ENCODE measurements at regions not wholly inside any gene's neighbourhood (a gene's known extent, or its start where the extent isn't known, plus 50 kb on each side); places are given as distances from the start of the nearest gene placed in this dataset.

DNA sequence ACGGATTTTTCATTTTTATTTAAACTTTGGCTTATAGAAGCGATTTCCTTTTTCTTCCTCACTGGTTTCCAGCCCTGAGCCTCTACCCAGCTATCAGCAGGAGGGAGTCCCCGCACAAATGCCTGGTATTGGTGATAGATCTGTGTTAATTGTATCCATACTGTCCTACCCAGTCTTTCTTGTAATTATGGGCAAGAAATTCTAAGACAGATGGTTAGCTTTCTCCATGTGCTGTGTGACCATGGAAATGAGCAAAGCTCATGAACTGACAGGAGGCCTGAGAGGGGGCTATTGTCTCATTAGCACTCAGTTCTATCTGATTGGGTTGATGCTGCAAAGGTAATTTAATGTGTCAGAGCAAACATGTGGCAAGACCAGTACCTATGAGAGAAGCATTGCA lies 108.1 kb upstream of the IVNS1ABP start:
- TF ChIP-seq, protein P1, sequence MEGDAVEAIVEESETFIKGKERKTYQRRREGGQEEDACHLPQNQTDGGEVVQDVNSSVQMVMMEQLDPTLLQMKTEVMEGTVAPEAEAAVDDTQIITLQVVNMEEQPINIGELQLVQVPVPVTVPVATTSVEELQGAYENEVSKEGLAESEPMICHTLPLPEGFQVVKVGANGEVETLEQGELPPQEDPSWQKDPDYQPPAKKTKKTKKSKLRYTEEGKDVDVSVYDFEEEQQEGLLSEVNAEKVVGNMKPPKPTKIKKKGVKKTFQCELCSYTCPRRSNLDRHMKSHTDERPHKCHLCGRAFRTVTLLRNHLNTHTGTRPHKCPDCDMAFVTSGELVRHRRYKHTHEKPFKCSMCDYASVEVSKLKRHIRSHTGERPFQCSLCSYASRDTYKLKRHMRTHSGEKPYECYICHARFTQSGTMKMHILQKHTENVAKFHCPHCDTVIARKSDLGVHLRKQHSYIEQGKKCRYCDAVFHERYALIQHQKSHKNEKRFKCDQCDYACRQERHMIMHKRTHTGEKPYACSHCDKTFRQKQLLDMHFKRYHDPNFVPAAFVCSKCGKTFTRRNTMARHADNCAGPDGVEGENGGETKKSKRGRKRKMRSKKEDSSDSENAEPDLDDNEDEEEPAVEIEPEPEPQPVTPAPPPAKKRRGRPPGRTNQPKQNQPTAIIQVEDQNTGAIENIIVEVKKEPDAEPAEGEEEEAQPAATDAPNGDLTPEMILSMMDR (IDR thresholded peaks at IDR 0.05), result no peak
- TF ChIP-seq EP300 (IDR thresholded peaks at IDR 0.05) (no peak), POLR2A (IDR thresholded peaks at IDR 0.05) (no peak)
- DNase-seq, result no peak
- Histone ChIP-seq H3K9me3 (no peaks in the 10 kb centered on the region), H3K36me3 (no peaks in the 10 kb centered on the region), H3K27ac (no peak overlapping the region), H3K4me3 (no peak overlapping the region), H3K4me1 (ENCODE audit: insufficient read depth) (no peaks in the 10 kb centered on the region), H3K27me3 (no peaks in the 10 kb centered on the region)
- WGBS, 3 donors, result 94 to 98% (median 96%) methylated on average over 3 of the region's 3 CpGs
- intact Hi-C loops (cut with DNase I), result no loop called here

DNA sequence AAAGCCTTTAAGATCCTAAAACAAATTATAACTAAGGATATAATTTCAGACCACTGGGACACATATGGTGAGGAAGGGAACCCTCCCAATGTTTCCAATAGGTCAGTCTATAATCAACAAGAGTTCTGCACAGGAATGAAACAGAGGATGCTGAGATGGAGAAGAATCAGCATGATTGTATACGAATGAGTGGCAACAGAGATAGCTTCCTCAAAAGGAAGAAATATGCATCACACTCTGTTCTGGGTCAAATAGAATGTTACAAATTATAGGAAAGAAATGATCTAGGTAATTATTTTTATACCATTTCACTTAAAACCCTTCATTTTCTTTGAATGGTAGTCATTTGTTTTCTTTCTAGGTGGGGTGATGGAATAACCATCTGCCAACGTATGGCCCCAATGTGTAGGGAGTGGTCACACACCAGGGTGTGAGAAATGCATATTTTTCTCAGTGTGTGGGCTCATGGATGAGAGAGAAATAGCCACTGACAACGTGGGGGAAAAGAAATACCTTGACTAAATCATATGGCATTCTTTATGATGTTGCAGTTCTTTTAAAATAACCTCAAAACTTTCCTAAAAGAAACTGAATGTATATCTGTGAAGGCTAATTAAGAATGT lies 104.6 kb upstream of the IVNS1ABP start:
- WGBS, 3 donors, result 70 to 79% (median 75%) methylated on average over 3 of the region's 3 CpGs
- intact Hi-C loops (cut with DNase I), result no loop called here

DNA sequence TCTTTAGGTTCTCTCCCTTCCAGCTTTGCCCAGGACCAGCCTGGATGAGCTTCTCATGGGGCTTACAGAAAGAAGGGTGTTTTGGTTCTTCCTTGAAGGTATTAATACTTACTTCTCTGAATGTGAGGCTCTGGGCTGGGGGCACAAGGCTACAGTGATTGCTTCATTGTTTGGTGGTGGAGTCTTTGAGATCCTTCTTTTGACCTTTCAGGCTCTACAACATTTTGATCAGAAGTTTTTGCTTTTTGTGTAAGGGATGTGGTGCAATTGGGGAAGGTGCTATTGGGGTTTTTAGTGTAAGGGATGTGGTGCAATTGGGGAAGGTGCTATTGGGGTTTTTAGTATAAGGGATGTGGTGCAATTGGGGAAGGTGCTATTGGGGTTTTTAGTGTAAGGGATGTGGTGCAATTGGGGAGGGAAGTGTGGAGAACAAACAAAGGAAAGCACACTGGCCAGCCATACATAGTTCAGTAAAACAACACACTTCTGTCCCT lies 103.6 kb upstream of the IVNS1ABP start:
- H3K4me1 ChIP-seq (ENCODE audit: insufficient read depth), result no peaks in the 10 kb centered on the region
- DNase-seq, result no peak
- TF ChIP-seq EP300 (IDR thresholded peaks at IDR 0.05) (no peak), POLR2A (IDR thresholded peaks at IDR 0.05) (no peak)
- TF ChIP-seq, protein P1 (IDR thresholded peaks at IDR 0.05), result no peak
- no peak overlapping the region for H3K4me3 ChIP-seq
- no peak overlapping the region for H3K27ac ChIP-seq
- H3K27me3 ChIP-seq, result no peaks in the 10 kb centered on the region
- intact Hi-C loops (cut with DNase I), result no loop called here
- H3K36me3 ChIP-seq, result no peaks in the 10 kb centered on the region
- H3K9me3 ChIP-seq, result no peaks in the 10 kb centered on the region

More for the DNA sequence above, 104.6 kb upstream of the IVNS1ABP start:
- TF ChIP-seq EP300 (IDR thresholded peaks at IDR 0.05) (no peak), POLR2A (IDR thresholded peaks at IDR 0.05) (no peak)
- TF ChIP-seq, protein P1 (IDR thresholded peaks at IDR 0.05), result no peak
- no peak for DNase-seq
- no peaks in the 10 kb centered on the region for H3K27me3 ChIP-seq
- no peak overlapping the region for H3K4me3 ChIP-seq
- H3K36me3 ChIP-seq, result no peaks in the 10 kb centered on the region
- no peak overlapping the region for H3K27ac ChIP-seq
- no peaks in the 10 kb centered on the region for H3K4me1 ChIP-seq (ENCODE audit: insufficient read depth)
- H3K9me3 ChIP-seq, result no peaks in the 10 kb centered on the region

DNA sequence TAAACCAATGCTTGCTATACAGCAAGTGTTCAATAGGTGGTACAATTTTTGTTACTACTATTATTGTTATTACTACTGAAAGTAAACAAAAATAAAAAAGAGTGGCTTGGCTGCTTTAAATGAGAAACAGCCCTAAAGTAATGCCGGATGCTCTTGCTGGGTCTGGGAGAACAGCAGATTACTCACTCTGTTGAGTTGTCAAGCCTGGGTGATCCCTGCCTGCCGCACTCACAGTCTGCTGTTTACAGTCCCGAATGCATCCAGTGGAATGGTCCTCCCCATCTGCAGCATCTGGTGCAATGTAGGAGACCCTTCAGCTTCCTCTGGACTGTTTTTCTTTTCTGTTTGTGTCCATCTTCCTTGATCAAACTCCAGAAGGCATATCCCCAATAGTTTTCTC lies 102.7 kb upstream of the IVNS1ABP start:
- WGBS, 3 donors, result 86 to 89% (median 88%) methylated on average over 3 of the region's 3 CpGs

More for the DNA sequence above, 102.7 kb upstream of the IVNS1ABP start:
- intact Hi-C loops (cut with DNase I), result no loop called here
- TF ChIP-seq, protein P1 (IDR thresholded peaks at IDR 0.05), result no peak
- TF ChIP-seq EP300 (IDR thresholded peaks at IDR 0.05) (no peak), POLR2A (IDR thresholded peaks at IDR 0.05) (no peak)
- no peak overlapping the region for H3K4me3 ChIP-seq
- H3K27ac ChIP-seq, result no peak overlapping the region
- H3K27me3 ChIP-seq, result no peaks in the 10 kb centered on the region
- no peaks in the 10 kb centered on the region for H3K4me1 ChIP-seq (ENCODE audit: insufficient read depth)
- no peaks in the 10 kb centered on the region for H3K9me3 ChIP-seq
- DNase-seq, result no peak
- H3K36me3 ChIP-seq, result no peaks in the 10 kb centered on the region
